Pons (tissue), 1 donor: ENCODE measurements at regions not wholly inside any gene's neighbourhood (a gene's known extent, or its start where the extent isn't known, plus 50 kb on each side); places are given as distances from the start of the nearest gene placed in this dataset.
"Not testable (repeated sequence)": the region's sequence is repeated elsewhere in the genome, so short reads cannot be mapped to it uniquely, and the experiment has no call there.

Source experiments
- DNase-seq: peaks from one replicate; pipeline ENCODE4 v3.0.0-alpha.2; 2016; ENCODE audit warnings: low spot score

DNA sequence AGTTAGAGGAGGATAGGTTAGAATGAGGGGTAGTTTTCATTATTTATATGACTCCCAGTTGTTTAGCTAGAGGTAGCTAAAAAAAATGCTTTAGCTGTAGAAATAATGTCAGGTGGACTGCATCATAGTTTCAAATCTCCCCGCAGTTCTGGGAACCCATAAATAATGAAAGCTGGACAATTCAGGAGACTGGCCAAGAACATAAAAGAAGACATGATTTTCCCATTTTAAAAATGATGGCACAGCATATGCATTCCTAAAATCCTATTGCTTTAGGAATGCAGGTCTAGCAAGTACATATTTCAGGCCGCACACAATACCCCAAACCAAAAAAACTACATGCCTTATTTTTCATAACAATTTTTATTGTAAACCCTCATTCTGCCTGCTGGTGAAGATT, 143.3 kb downstream of the CTH start:
- no peak for DNase-seq

DNA sequence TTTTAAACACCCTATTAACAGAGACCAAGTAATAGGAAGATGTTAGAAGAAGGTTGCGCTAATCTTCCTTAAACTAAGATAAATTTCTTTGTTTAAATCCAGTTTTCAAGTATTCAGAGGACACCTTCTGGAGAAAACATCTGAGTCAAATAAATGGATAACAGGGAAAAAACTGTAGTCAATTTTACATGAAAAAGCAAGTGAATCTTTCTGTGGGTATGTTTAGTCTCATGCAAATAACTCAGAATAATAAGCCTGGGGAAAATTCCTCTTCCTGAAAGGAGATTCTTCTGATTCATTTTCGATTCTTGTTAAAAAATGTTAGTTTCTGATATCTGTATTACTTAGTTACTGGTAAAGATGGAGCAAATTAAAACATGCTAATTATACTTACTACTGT, 145.5 kb downstream of the CTH start:
- no peak for DNase-seq

DNA sequence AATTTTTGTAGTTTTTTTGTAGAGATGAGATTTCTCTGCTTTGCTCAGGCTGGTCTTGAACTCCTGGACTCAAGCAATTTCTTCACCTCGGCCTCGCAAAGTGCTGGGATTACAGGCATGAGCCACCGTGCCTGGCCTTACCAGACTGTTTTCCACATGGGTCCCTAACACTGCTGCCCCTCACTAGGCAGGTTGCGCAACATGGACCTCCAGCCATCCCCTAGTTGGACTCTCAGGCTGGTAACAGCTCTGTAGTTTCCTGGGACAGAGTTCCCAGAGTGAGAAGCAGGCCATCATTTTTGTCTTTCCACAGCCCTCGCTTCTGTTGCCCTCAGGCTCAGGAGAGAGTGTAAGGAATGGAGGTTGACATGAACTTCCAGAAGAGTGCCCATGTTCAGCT, 156.1 kb downstream of the CTH start:
- DNase-seq, result no peak

DNA sequence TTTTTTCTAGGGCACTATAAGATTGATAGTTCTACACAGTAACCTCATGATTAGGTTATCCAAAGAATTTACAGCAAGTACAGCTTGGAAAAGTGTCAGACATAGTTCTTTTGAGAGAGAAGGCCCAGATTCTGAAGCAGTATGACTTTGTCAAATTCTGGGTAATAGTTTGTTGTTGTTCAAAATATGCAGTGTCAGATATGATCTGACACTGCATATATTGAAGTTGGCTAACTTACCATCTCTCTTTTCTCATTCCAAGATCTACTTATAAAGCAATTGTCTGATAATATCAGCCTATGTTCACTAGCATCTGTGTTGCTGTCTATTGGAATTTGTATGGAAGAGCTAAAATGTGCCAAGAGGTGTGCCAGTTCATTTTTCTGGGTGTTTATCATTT, 160.1 kb downstream of the CTH start:
- DNase-seq, result no peak

DNA sequence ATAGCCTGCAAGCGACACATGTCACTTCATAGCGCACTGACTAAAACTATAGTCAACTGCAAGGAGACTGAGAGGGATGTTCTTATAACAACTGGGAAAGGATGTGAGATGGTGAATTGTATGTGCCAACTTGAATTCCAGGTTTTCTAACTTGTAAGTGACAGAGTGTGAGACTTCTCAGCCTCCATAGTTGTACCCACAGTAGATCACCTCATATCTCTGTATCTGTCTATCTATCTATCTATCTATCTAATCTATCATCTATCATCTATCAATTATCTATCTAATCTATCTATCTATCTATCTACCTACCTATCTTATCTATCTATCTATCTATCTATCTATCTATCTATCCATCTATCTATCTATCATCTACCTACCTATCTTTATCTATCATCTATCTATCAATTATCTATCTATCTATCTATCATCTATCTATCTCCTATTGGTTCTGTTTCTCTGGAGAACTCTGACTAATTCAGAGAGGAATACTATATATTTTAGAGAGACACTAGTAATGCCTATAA, 162.3 kb downstream of the CTH start:
- DNase-seq, result no peak

DNA sequence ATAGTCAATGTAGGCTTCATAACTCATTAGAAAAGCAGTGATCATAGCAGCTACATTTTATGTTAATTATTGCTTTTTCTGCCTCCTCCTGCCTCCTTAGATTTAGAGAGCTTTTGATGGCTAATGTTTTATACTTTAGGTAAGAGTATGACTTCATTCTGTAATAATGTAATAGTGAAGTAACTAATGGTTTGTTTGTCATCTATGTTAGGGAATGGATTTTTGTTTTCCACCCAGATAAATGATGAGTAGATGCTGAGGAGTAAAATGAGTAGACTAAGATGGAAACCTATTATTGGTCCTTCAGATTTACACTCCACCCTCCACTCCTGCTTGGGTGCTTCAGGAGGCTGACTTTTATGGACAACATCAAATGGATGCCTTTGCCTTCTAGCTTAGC, 170.6 kb downstream of the CTH start:
- DNase-seq, result no peak

DNA sequence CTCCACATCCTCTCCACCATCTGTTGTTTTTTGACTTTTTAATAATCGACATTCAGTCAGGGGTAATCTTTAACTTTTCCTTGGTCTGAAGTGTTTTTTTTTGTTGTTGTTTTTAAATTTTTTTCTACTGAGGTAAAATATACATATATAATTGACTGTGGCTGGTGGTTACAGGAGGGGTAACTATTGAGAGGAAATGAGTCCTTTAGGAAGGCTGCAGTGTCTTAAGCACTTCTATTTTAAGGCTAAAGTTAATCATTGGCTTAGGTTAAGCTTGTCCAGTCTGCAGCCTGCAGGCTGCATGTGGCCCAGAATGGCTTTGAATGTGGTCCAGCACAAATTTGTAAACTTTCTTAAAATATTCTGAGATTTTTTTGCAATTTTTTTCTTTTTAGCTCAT, 172.5 kb downstream of the CTH start:
- no peak for DNase-seq

DNA sequence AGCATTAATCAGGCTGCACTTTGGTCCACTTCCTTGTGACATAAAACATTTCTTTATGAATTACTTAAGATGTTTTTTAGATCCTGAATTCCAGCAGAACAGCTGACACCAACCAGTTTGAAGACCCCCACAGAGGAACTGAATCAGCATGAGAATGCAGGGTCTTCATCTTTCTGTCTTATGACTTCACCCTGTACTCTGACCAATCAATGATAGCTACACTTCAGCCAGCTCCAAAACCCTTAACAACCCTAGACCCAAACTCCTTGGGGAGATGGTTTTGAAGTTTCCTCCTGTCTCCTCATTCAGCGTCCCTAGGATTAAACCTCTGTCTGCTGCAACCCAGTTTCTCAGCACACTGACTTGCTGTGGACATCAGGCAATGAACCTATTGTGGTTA, 175.0 kb downstream of the CTH start:
- no peak for DNase-seq

DNA sequence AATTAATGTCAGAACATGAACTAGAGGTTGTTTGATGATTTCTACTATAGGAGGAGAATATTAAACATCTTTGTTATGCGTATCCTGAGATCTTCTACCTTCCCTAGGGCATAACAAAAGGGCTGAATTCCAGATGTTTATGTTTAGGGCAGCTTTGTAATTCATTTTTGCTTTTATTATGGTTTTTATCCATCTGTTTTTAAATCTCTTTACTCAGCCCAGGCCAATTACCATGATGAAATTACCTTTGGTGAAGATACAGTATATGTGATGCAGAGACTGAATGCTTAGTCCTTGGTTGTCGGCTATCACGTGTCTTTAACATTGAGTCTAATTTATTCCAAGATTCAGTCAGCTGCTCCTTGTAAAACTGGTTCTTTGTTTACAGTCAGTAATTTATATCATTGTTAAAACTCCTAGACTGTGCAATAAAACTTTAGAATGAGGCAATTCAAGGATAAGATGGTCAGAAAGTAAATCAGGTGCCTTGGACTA, 176.9 kb downstream of the CTH start:
- no peak for DNase-seq

DNA sequence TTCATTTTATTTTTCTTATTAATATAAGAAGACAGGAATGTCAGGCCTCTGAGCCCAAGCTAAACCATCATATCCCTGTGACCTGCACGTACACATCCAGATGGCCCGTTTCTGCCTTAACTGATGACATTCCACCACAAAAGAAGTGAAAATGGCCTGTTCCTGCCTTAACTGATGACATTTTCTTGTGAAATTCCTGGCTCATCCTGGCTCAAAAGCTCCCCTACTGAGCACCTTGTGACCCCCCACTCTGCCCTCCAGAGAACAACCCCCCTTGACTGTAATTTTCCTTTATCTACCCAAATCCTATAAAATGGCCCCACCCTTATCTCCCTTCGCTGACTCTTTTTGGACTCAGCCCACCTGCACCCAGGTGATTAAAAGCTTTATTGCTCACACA, 182.5 kb downstream of the CTH start:
- not testable (repeated sequence) for DNase-seq

DNA sequence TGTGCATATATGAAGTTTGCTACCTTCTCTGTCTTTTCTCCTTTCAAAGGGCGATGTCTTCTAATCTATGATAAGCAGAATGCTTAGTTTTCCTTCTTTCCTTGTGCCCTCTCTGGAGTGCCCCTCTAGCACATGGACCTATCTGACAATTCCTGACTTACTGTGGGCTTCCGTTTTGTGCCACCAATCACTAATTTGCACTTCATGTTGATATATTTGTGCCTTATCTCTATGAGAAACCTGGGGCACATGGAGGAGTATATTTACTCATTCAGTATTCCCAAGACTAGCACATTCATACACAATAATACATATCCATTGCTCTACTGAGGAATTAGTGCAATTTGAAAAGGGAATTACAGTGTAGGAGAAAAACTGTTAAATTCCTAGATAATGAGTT, 197.7 kb downstream of the CTH start:
- no peak for DNase-seq

DNA sequence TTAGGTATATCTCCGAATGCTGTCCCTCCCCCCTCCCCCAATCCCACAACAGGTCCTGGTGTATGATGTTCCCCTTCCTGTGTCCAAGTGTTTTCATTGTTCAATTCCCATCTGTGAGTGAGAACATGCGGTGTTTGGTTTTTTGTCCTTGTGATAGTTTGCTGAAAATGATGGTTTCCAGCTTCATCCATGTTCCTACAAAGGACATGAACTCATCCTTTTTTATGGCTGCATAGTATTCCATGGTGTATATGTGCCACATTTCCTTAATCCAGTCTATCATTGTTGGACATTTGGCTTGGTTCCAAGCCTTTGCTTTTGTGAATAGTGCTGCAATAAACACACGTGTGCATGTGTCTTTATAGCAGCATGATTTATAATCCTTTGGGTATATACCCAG, 199.1 kb downstream of the CTH start:
- not testable (repeated sequence) for DNase-seq

DNA sequence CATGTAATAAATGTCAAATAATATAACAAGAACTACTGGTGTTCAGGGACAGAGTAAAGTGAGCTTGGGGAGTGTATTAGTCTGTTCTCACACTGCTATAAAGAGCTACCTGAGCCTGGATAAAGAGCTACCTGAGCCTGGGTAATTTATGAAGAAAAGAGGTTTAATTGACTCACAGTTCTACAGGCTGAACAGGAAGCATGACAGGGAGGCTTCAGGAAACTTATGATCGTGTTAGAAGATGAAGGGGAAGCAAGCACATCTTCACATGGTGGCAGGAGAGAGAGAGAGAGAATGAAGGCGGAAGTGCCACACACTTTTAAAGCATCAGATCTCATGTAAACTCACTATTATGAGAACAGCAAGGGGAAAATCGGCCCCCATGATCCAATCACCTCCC, 205.9 kb downstream of the CTH start:
- no peak for DNase-seq

DNA sequence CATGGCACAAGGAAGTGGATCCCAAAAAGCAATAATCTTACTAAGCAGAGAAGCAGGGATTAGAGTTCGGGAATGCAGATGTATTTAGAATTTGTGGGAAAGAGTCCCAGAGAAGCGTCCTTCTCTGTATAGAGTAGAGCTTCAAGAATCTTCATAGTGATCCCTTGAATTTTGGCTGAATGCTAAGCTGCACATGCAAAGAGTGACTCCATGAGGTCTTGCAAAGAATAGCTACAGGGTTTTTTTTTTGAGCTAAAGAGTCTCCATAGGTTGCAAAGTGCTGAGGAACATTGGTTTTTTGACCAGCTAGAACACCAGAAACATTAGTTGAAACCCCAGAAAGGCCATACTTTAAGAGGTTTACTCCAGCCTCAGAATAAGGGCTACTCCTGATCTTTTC, 206.7 kb downstream of the CTH start:
- DNase-seq, result no peak

DNA sequence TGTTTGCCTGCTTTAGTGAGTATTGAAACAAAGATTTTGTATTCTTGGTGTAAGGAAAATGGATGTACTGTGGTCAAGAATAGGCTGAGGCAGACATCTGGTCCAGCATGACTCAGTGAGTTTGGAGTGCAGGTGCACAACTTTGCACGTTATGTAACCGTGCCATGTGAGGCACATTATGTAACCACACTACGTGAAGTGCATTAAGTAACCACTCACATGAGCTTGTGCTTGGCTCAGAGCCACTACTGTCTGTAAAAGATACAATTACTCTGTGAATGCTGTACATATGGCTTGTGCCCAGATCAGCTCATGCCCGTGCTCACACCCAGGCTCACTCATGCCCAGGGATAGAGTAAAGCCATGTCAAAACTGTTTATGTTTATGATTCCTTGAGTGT, 216.8 kb downstream of the CTH start:
- no peak for DNase-seq

DNA sequence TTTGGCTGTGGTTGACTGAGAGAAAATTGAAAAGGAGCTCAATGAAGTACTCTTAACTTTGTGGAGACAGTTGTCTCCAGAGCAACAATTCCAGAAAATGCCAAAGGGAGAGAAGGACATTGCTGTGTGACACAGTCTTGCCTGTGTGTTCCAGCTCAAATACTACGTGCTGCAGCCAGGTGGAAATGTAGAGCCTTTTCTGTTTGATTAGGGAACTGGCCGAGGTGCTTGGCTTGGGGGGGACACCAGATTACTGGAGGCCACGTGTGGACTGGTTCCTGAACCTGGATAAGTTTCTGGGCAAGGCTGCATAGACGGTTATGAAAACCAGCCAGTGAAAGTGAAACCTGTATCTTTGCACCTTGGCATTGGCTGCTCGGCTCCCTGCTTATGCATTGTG, 217.9 kb downstream of the CTH start:
- no peak for DNase-seq

DNA sequence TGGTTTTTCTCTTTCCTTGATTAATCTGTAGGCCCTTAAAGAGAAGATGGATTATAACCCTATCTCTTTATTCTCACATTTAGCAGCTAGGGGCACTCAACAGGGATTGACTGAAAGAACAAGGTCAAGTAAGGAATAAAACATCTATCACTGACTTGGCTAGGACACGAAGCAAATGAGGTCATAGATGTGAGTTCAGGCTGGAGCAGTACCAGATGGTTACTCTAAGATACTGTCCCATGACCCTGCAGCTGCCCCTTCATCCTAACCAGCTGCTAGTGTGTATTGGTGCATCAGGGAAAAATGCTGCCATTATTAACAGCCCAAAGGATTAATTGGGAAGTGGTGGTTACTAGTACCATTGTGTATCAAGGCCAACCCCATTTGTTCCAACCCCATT, 221.9 kb downstream of the CTH start:
- DNase-seq, result no peak

DNA sequence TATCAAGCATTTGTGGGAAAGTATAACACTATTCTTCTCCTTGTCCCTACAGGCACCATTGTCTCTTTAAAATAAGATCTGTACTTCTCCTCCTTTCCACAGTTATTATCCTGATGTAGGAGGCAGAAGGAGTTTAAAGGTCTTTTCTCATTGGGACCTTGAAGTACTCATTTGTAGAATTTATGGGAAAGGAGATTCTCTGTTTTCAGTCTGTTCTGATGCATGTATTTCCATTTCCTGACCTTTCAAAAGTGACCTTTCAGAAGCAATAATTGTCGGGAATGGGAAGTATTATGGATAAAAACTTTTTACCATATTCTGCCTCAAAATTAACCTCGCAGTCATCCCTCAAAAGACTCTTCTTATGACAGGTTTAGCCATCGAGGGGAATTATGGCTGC, 224.8 kb downstream of the CTH start:
- no peak for DNase-seq

DNA sequence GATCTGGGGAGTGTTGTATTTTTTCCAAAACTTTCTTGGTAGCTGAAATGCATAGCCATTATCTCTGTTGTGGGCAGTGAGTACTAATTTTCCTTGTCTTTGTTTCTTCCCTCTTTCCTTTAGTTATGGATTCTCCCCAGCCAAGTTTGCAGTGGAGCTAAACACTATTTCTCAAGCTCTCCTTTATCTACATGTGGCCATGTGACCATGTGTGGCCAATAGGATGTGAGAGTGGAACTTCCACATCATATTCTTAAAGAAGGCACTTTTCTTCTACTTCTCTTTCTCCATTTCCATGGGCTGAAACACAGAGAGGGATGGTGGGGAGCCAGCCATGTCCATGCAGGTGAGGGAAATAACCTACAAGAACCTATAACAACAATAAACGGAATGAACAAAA, 230.8 kb downstream of the CTH start:
- DNase-seq, result no peak

DNA sequence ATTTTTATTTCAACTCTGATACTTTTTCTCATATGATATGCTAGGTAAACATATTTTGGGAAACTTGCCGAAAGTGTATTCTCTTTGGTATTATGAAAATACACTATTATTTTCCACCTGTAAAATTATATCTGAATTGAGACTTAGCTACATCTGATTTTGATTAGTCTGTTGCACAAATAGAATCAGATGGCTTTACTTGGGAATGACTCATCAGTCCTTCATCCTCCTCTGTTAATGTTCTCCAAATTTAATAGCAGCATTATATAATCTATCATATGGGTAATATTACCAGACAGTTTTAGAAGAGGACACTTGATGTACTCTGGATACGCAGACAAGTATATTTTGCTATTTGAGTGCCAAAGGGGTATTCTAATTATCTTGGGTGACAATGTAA, 245.3 kb downstream of the CTH start:
- DNase-seq, result no peak

DNA sequence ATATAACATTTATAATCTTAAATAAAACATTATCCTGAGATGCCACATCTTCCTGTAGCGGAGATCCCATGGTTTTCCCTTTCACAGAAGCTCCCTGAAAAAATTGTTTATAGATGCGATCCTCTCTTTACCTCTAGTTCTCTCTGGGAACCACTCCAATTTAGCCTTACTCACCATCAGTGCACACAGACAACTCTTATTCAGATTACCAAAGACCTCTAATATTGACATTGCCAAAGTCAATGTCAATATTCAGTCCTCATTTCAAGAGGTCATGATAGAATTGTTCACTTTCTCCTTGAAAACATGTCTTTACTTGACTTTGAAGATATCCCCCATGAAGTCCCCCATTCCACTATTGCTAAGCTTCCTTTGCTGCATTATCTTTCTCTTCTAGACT, 248.8 kb downstream of the CTH start:
- DNase-seq, result no peak

DNA sequence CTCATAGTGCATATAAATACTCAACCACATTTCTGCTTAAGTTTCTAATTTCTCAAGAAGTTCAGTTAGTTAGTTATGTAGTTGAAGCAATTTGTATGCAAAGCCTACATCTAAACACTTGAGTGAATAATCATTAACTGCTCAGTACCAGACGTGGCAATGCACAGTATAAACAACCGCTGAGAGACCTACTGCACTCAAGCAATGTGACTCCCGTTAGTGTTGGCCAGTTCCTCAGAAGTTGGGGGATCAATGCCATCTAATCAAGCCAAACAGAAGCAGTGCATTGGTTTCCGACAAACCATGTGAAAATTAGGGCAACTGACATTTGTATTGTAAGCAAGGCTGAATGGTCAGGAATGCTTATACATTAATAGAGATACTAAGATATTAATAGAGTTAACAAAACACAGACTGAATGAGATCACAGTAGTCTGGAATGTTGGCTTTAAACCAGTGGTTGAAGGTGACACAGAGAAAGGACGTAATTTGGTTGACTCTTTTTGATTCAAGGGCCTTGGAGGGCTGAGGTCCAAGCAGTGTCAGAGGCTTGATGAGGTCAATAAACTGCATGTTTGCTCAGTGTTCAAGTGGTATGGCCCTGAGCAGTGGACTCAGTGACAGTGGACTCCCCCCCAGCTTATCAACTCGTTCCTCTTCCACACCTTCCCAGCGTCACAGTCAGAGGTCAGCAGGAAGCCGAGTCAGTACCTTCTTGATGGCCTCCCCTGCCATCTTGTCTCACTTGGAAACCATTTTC, 255.5 kb downstream of the CTH start:
- no peak for DNase-seq

DNA sequence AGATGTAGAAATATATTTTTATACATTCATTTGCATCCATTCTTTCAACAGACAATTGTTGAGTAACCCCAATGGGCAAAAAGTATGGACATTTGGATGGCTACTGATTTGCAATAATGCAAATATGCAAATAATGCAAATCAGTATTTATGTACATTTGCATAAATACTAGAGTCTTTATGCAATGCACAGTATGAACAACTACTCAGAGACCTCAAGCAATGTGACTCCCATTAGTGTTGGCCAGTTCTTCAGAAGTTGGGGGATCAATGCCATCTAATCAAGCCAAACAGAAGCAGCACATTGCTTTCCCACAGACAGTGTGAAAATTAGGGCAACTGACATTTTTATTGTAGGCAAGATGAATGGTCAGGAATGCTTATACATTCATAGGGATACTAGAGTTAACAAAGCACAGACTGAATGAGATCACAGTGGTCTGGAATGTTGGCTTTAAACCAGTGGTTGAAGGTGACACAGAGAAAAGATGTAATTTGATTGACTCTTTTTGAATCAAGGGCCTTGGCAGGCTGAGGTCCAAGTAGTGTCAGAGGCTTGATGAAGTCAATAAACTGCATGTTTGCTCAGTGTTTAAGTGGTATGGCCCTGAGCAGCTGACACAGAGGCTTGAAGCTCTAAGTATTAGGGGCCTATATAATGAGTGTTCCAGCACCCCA, 256.6 kb downstream of the CTH start:
- no peak for DNase-seq

DNA sequence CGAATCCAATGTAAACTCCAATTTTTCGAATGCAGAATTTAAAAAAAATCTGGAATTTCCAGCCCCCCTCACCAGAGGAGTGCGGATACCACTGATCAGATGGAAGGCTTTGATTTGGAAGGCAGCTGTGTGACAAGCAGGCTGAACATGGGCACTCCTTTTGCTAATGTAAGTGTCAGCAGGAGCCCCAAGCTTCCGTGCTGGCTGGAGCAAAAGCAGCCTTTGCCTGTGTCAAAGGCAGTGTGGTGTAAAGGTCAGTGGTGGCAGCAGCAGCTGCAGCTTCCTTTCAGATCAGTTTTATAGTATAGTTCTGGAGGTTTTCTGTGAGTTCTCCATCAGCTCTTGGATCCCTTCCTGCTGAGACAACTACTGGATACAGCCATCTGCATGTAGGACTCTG, 259.9 kb downstream of the CTH start:
- DNase-seq, result no peak
